H1 (cell line): ENCODE measurements at regions not wholly inside any gene's neighbourhood (a gene's known extent, or its start where the extent isn't known, plus 50 kb on each side); places are given as distances from the start of the nearest gene placed in this dataset.

ENCODE experiments used
- CHD2 ChIP-seq: IDR thresholded peaks from 2 replicates; pipeline ENCODE4 v1.6.1; 2012; ENCODE audit warnings: low read length, improper control_type of control experiment
- CREB1 ChIP-seq: IDR thresholded peaks from 2 replicates; pipeline ENCODE4 v1.6.1; 2012; ENCODE audit warnings: inconsistent platforms
- PHF8 ChIP-seq: fragments of 200-600 bp; sonication (generic); conservative IDR thresholded peaks from 2 replicates; pipeline ENCODE4 v1.7.1; 2012; ENCODE audit warnings: low read depth, mild to moderate bottlenecking, inconsistent platforms, low read length, moderate library complexity

GRCh38 chr7:152504367-152504766 lies 68.6 kb upstream of the KMT2C start (continued):
- TF ChIP-seq CREB1, result no peak
- TF ChIP-seq CHD2, result no peak
- no peak for TF ChIP-seq PHF8
